Neural cell (in vitro differentiated cells): ENCODE measurements at regions not wholly inside any gene's neighbourhood (a gene's known extent, or its start where the extent isn't known, plus 50 kb on each side); places are given as distances from the start of the nearest gene placed in this dataset.

Experiments used
- CTCF ChIP-seq: fragments of 450-650 bp; IDR thresholded peaks from 2 replicates; pipeline ENCODE4 v1.5.1; 2014; ENCODE audit warnings: antibody characterized with exemption, mild to moderate bottlenecking, moderate library complexity; ENCODE audit not compliant: poor library complexity, severe bottlenecking
- EP300 ChIP-seq: fragments of 450-650 bp; conservative IDR thresholded peaks from 2 replicates; pipeline ENCODE4 v1.6.1; 2014; ENCODE audit warnings: antibody characterized with exemption, mild to moderate bottlenecking, moderate library complexity; ENCODE audit not compliant: poor library complexity, severe bottlenecking
- EZH2 ChIP-seq: fragments of 200-600, 300-800 bp; shearing (Covaris generic), sonication (generic); IDR thresholded peaks from 2 replicates; pipeline ENCODE4 v1.6.1; 2014; ENCODE audit warnings: antibody characterized with exemption, low read length, borderline replicate concordance, mild to moderate bottlenecking; ENCODE audit not compliant: insufficient read depth, poor library complexity, severe bottlenecking
- POLR2AphosphoS5 ChIP-seq: IDR thresholded peaks from 2 replicates; pipeline ENCODE4 v1.6.1; 2012
- RAD21 ChIP-seq: fragments of 450-650 bp; conservative IDR thresholded peaks from 2 replicates; pipeline ENCODE4 v1.6.1; 2014; ENCODE audit warnings: antibody characterized with exemption, mild to moderate bottlenecking, moderate library complexity
- REST ChIP-seq: IDR thresholded peaks from 2 replicates; pipeline ENCODE4 v1.6.1; 2012; ENCODE audit warnings: borderline replicate concordance
- TAF1 ChIP-seq: IDR thresholded peaks from 2 replicates; pipeline ENCODE4 v1.6.1; 2012; ENCODE audit warnings: low read depth

DNA sequence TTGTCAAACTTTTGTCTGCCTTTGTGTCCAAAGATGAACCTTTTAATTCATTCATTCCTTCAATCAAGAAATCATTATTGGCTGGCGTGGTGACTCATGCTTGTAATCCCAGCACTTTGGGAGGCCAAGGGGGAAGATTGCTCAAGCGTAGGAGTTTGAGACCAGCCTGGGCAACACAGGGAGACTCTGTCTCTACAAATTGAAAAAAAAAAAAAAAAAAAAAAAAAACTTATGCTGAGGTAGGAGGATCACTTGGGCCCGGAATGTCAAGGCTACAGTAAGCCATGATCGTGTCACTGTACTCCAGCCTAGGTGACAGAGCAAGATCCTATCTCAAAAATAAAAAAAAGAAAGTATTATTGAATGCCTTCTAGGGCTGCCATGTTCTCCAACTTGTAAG is 51.3 kb upstream of the CXADR start:
- TF ChIP-seq CTCF (no peak), POLR2AphosphoS5 (no peak), EP300 (no peak), EZH2 (no peak), RAD21 (no peak), TAF1 (no peak), REST (no peak)
